ENCODE measurements at regions not wholly inside any gene's neighbourhood (a gene's known extent, or its start where the extent isn't known, plus 50 kb on each side); places are given as distances from the start of the nearest gene placed in this dataset.

DNA sequence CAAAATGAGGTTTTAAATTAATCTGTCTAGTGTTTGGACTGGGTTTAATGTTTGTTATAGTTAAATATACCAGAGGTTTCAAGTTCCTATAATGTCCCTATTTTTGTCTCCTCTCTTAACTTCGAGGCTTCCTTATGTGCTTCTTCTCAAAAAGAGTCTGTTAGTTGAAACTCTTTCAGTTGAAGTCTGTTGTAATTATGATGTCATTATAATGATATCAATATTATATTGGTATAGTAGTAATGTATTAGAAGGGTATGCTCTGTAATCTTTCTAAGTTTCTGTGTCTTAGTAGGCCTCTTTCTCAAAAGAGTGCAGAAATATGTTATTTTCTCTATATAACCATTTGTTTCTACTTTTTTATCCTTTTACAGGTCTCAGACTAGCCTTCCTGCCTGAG, 1148.0 kb downstream of the NSUN3 start:
- TF ChIP-seq CTCF (conservative IDR thresholded peaks at IDR 0.05; ENCODE audit: low read depth in 2 of 2) (no peak), EZH2 (IDR thresholded peaks at IDR 0.05; ENCODE audit: low read depth, unreplicated experiment) (no peak), CREB1 (CRISPR knock-in tag; IDR thresholded peaks at IDR 0.05; ENCODE audit: low read depth) (no peak)
- TF ChIP-seq, protein P1, sequence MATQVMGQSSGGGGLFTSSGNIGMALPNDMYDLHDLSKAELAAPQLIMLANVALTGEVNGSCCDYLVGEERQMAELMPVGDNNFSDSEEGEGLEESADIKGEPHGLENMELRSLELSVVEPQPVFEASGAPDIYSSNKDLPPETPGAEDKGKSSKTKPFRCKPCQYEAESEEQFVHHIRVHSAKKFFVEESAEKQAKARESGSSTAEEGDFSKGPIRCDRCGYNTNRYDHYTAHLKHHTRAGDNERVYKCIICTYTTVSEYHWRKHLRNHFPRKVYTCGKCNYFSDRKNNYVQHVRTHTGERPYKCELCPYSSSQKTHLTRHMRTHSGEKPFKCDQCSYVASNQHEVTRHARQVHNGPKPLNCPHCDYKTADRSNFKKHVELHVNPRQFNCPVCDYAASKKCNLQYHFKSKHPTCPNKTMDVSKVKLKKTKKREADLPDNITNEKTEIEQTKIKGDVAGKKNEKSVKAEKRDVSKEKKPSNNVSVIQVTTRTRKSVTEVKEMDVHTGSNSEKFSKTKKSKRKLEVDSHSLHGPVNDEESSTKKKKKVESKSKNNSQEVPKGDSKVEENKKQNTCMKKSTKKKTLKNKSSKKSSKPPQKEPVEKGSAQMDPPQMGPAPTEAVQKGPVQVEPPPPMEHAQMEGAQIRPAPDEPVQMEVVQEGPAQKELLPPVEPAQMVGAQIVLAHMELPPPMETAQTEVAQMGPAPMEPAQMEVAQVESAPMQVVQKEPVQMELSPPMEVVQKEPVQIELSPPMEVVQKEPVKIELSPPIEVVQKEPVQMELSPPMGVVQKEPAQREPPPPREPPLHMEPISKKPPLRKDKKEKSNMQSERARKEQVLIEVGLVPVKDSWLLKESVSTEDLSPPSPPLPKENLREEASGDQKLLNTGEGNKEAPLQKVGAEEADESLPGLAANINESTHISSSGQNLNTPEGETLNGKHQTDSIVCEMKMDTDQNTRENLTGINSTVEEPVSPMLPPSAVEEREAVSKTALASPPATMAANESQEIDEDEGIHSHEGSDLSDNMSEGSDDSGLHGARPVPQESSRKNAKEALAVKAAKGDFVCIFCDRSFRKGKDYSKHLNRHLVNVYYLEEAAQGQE (IDR thresholded peaks at IDR 0.05; ENCODE audit: unreplicated experiment) = no peak

All from GM23338 (cell line).